Sigmoid colon (tissue), 4 donors: ENCODE measurements at regions not wholly inside any gene's neighbourhood (a gene's known extent, or its start where the extent isn't known, plus 50 kb on each side); places are given as distances from the start of the nearest gene placed in this dataset.

Source experiments
- CTCF ChIP-seq, 4 experiments: fragments of 450-650 bp in 3 of 4; fragments of 200-600 bp in 1 of 4; IDR thresholded peaks; one replicate each; pipeline ENCODE4 v1.5.1; 2016 to 2019; ENCODE audit warnings: antibody characterized with exemption in 4 of 4, mild to moderate bottlenecking in 3 of 4, moderate library complexity in 2 of 4
- EP300 ChIP-seq, 4 donors: sonication (generic); formaldehyde crosslinking; IDR thresholded peaks; one replicate each; pipeline ENCODE4 v1.6.1; 2017; ENCODE audit warnings: antibody characterized with exemption in 4 of 4
- POLR2A ChIP-seq, 2 donors: fragments of 450-650 bp; IDR thresholded peaks; one replicate each; pipeline ENCODE4 v1.6.1; 2016; ENCODE audit warnings: antibody characterized with exemption in 2 of 2, mild to moderate bottlenecking in 2 of 2, moderate library complexity in 2 of 2
- POLR2AphosphoS5 ChIP-seq, 4 donors: sonication (generic); formaldehyde crosslinking; IDR thresholded peaks; one replicate each; pipeline ENCODE4 v1.6.1; 2017; ENCODE audit warnings: antibody characterized with exemption in 4 of 4

GRCh38 chrX:7542587-7543380 is 300.2 kb upstream of the VCX start:
- TF ChIP-seq CTCF (IDR thresholded peaks at IDR 0.05), result no peak
- no peak for TF ChIP-seq EP300 (IDR thresholded peaks at IDR 0.05)
- TF ChIP-seq POLR2A (IDR thresholded peaks at IDR 0.05), result no peak
- no peak for TF ChIP-seq POLR2AphosphoS5 (IDR thresholded peaks at IDR 0.05)
